IMR-90 (cell line): ENCODE measurements at regions not wholly inside any gene's neighbourhood (a gene's known extent, or its start where the extent isn't known, plus 50 kb on each side); places are given as distances from the start of the nearest gene placed in this dataset.

ENCODE experiments used
- ATAC-seq: fragments of 200-7000 bp; cut with Tn5 transposase; 2 replicates; pipeline ENCODE4 v1.9.1; 2020; ENCODE audit warnings: low read depth, mild to moderate bottlenecking, moderate library complexity
- BruUV-seq: library from RNA; stranded (reverse); fragments of 400-500 nt; replicated peaks from 2 replicates; lab custom pipeline; 2021; lab: Mats Ljungman, UMichigan
- CTCF ChIA-PET: fragments of 300-600 bp; formaldehyde crosslinking; extraction: SDS; loops from one replicate; lab custom pipeline; 2021; ENCODE audit warnings: antibody characterized with exemption; lab: Yijun Ruan, JAX
- POLR2A ChIA-PET: fragments of 300-600 bp; sonication (Branson Sonifier 250); formaldehyde crosslinking; loops from one replicate; lab custom pipeline; 2022; ENCODE audit warnings: antibody characterized with exemption; ENCODE audit not compliant: unreplicated experiment; lab: Charles Lee
- DNase-seq: peaks from one replicate; pipeline ENCODE4 v3.0.0; 2013
- H2AFZ ChIP-seq: replicated peaks from 2 replicates; pipeline ENCODE3; 2013; ENCODE audit warnings: low read length, mild to moderate bottlenecking; ENCODE audit not compliant: poor library complexity
- H2AK5ac ChIP-seq: 2 replicates; pipeline ENCODE4 v1.6.1; 2013; ENCODE audit warnings: low read depth, low read length, inconsistent platforms
- H2AK9ac ChIP-seq: replicated peaks from 2 replicates; pipeline ENCODE3; 2013; ENCODE audit warnings: mild to moderate bottlenecking, low read depth, low read length, moderate library complexity; ENCODE audit not compliant: poor library complexity
- H2BK120ac ChIP-seq: 2 replicates; pipeline ENCODE4 v1.6.1; 2013; ENCODE audit warnings: low read depth, low read length, inconsistent platforms
- H2BK15ac ChIP-seq: 3 replicates; pipeline ENCODE4 v1.6.1; 2013; ENCODE audit warnings: low read depth, low read length, inconsistent platforms
- H2BK20ac ChIP-seq: 2 replicates; pipeline ENCODE4 v1.6.1; 2013; ENCODE audit warnings: low read depth, mild to moderate bottlenecking, inconsistent platforms, low read length, moderate library complexity
- H2BK5ac ChIP-seq: 2 replicates; pipeline ENCODE4 v1.6.1; 2013; ENCODE audit warnings: mild to moderate bottlenecking, low read depth, low read length, inconsistent platforms; ENCODE audit not compliant: poor library complexity, severe bottlenecking
- H3K14ac ChIP-seq: replicated peaks from 2 replicates; pipeline ENCODE4 v1.6.1; 2013; ENCODE audit warnings: low read depth, low read length, inconsistent platforms
- H3K18ac ChIP-seq: 2 replicates; pipeline ENCODE4 v1.6.1; 2013; ENCODE audit warnings: low read depth, low read length, control low read depth
- H3K23ac ChIP-seq: 2 replicates; pipeline ENCODE4 v1.6.1; 2013; ENCODE audit warnings: low read depth, low read length, inconsistent platforms
- H3K27ac ChIP-seq: 2 replicates; pipeline ENCODE4 v1.5.1; 2013; ENCODE audit warnings: mild to moderate bottlenecking, control low read depth, low read length; ENCODE audit not compliant: insufficient read depth
- H3K27me3 ChIP-seq: 2 replicates; pipeline ENCODE4 v1.6.1; 2013; ENCODE audit warnings: low read length; ENCODE audit not compliant: control insufficient read depth, insufficient read depth
- H3K36me3 ChIP-seq: 2 replicates; pipeline ENCODE4 v1.6.1; 2013; ENCODE audit warnings: low read length, mixed read lengths; ENCODE audit not compliant: control insufficient read depth, insufficient read depth
- H3K4ac ChIP-seq: 2 replicates; pipeline ENCODE4 v1.6.1; 2013; ENCODE audit warnings: low read depth, low read length, inconsistent platforms
- H3K4me1 ChIP-seq: 2 replicates; pipeline ENCODE4 v1.6.1; 2013; ENCODE audit warnings: low read length, mixed read lengths; ENCODE audit not compliant: control insufficient read depth, insufficient read depth
- H3K4me2 ChIP-seq: 2 replicates; pipeline ENCODE4 v1.6.1; 2013; ENCODE audit warnings: low read depth, mild to moderate bottlenecking, control low read depth, low read length, moderate library complexity
- H3K4me3 ChIP-seq: 2 replicates; pipeline ENCODE4 v1.5.1; 2013; ENCODE audit warnings: low read depth, mild to moderate bottlenecking, control low read depth, low read length, moderate library complexity; ENCODE audit not compliant: insufficient read depth
- H3K56ac ChIP-seq: 2 replicates; pipeline ENCODE4 v1.6.1; 2013; ENCODE audit warnings: low read length, inconsistent platforms; ENCODE audit not compliant: insufficient read depth; ENCODE audit errors: extremely low read depth
- H3K79me1 ChIP-seq, 2 experiments: 2 replicates each; pipeline ENCODE4 v1.6.1; 2013; ENCODE audit warnings: low read length in 2 of 2, inconsistent platforms in 1 of 2, low read depth in 1 of 2
- H3K9ac ChIP-seq: 2 replicates; pipeline ENCODE4 v1.6.1; 2013; ENCODE audit warnings: low read depth, low read length, control low read depth
- H3K9me1 ChIP-seq: 2 replicates; pipeline ENCODE4 v1.6.1; 2013; ENCODE audit warnings: low read length, inconsistent platforms; ENCODE audit not compliant: insufficient read depth
- H3K9me3 ChIP-seq: 2 replicates; pipeline ENCODE4 v1.6.1; 2013; ENCODE audit warnings: low read length; ENCODE audit not compliant: control insufficient read depth, insufficient read depth
- H4K20me1 ChIP-seq: 2 replicates; pipeline ENCODE4 v1.6.1; 2013; ENCODE audit warnings: low read length, inconsistent platforms; ENCODE audit not compliant: insufficient read depth
- H4K5ac ChIP-seq: 2 replicates; pipeline ENCODE4 v1.6.1; 2013; ENCODE audit warnings: mild to moderate bottlenecking, low read depth, low read length, control low read depth
- H4K8ac ChIP-seq, 2 experiments: 2 replicates each; pipeline ENCODE4 v1.6.1; 2013; ENCODE audit warnings: low read depth in 2 of 2, low read length in 2 of 2, control low read depth in 1 of 2, inconsistent platforms in 1 of 2
- H4K91ac ChIP-seq: 2 replicates; pipeline ENCODE4 v1.6.1; 2013; ENCODE audit warnings: low read depth, low read length, inconsistent platforms; ENCODE audit not compliant: insufficient read depth
- BHLHE40 ChIP-seq: fragments of 150-350 bp; IDR thresholded peaks from 2 replicates; pipeline ENCODE4 v1.6.1; 2016; ENCODE audit warnings: mild to moderate bottlenecking, low read depth, low read length
- CEBPB ChIP-seq: IDR thresholded peaks from 2 replicates; pipeline ENCODE4 v1.6.1; 2012; ENCODE audit warnings: low read depth, low read length, improper control_type of control experiment
- CTCF ChIP-seq: conservative IDR thresholded peaks from 2 replicates; pipeline ENCODE4 v1.5.1; 2012; ENCODE audit warnings: mild to moderate bottlenecking, low read depth, low read length, improper control_type of control experiment
- ELK1 ChIP-seq: fragments of 150-350 bp; IDR thresholded peaks from 2 replicates; pipeline ENCODE4 v1.6.1; 2016; ENCODE audit warnings: low read depth, mild to moderate bottlenecking, low read length, moderate library complexity, borderline replicate concordance
- FOS ChIP-seq: fragments of 150-350 bp; IDR thresholded peaks from 2 replicates; pipeline ENCODE4 v1.6.1; 2016; ENCODE audit warnings: low read depth, low read length
- MAFK ChIP-seq: IDR thresholded peaks from 2 replicates; pipeline ENCODE4 v1.6.1; 2012; ENCODE audit warnings: low read depth, low read length, improper control_type of control experiment
- MAZ ChIP-seq: IDR thresholded peaks from 2 replicates; pipeline ENCODE4 v1.6.1; 2012; ENCODE audit warnings: low read depth, mild to moderate bottlenecking, low read length, improper control_type of control experiment, moderate library complexity, borderline replicate concordance
- MXI1 ChIP-seq: IDR thresholded peaks from 2 replicates; pipeline ENCODE4 v1.6.1; 2012; ENCODE audit warnings: low read depth, mild to moderate bottlenecking, low read length, moderate library complexity, borderline replicate concordance
- NFE2L2 ChIP-seq: fragments of 150-350 bp; IDR thresholded peaks from 2 replicates; pipeline ENCODE4 v1.6.1; 2016; ENCODE audit warnings: low read depth, mild to moderate bottlenecking, low read length
- POLR2A ChIP-seq: IDR thresholded peaks from 2 replicates; pipeline ENCODE4 v1.6.1; 2012; ENCODE audit warnings: mild to moderate bottlenecking, low read depth, low read length
- RAD21 ChIP-seq: IDR thresholded peaks from 2 replicates; pipeline ENCODE4 v1.6.1; 2012; ENCODE audit warnings: low read length, improper control_type of control experiment
- RFX5 ChIP-seq: IDR thresholded peaks from 2 replicates; pipeline ENCODE4 v1.8.0; 2012; ENCODE audit warnings: low read depth, mild to moderate bottlenecking, low read length, moderate library complexity
- SMC3 ChIP-seq: fragments of 150-350 bp; IDR thresholded peaks from 2 replicates; pipeline ENCODE4 v1.6.1; 2016; ENCODE audit warnings: low read depth, mild to moderate bottlenecking, antibody characterized with exemption, low read length, moderate library complexity
- USF2 ChIP-seq: fragments of 150-350 bp; IDR thresholded peaks from 2 replicates; pipeline ENCODE4 v1.6.1; 2017; ENCODE audit warnings: mild to moderate bottlenecking, antibody characterized with exemption, low read length, low read depth
- WGBS, 2 experiments: methylation state at CpG; one replicate each; pipeline versions ENCODE4 v1.1.5 to v1.1.7; 2013; ENCODE audit warnings: missing lambda C conversion rate in 2 of 2; ENCODE audit not compliant: insufficient read length in 1 of 2; ENCODE audit errors: extremely low coverage in 2 of 2; 5-methylcytosine and 5-hydroxymethylcytosine counted together
- dilution Hi-C: fragments of 300-500 bp; cut with HindIII; formaldehyde crosslinking; loops from one replicate; pipeline ENCODE4 v1.14.3; 2018; ENCODE audit warnings: low sequenced_read_pairs; ENCODE audit not compliant: unreplicated experiment
- in situ Hi-C: fragments of 300-500 bp; cut with MboI; formaldehyde crosslinking; loops from 3 replicates; pipeline ENCODE4 v1.14.3; 2019; ENCODE audit warnings: low sequenced_read_pairs, inconsistent platforms, mixed read lengths
- intact Hi-C: fragments of 100-400 bp; cut with micrococcal nuclease; formaldehyde crosslinking; loops from 2 replicates; pipeline ENCODE4 v1.10.0; 2022

- no peak overlapping the region for H3K4me3 ChIP-seq
- H3K9ac ChIP-seq: no peak overlapping the region
- no peak overlapping the region for H3K4ac ChIP-seq
- ATAC-seq: no peak
- H4K20me1 ChIP-seq: no peaks in the 10 kb centered on the region
- POLR2A ChIA-PET: no interaction called here
- H3K4me1 ChIP-seq: no peaks in the 10 kb centered on the region
- H2AK5ac ChIP-seq: no peak overlapping the region
- H4K8ac ChIP-seq: no peak overlapping the region
- intact Hi-C loops: no loop called here
- H2BK15ac ChIP-seq: no peak overlapping the region
- no peak overlapping the region for H2BK120ac ChIP-seq
- H3K14ac ChIP-seq: no peak overlapping the region
- no peak for TF ChIP-seq NFE2L2
- no peak for TF ChIP-seq CEBPB
- no peak for TF ChIP-seq USF2
- no peak for TF ChIP-seq MAFK
- no peak for TF ChIP-seq CTCF
- no peak for TF ChIP-seq RFX5
- TF ChIP-seq FOS: no peak
- TF ChIP-seq SMC3: no peak
- TF ChIP-seq RAD21: no peak
- no peak for TF ChIP-seq BHLHE40
- TF ChIP-seq ELK1: no peak
- TF ChIP-seq MAZ: no peak
- no peak for TF ChIP-seq POLR2A
- no peak for TF ChIP-seq MXI1
- no peak overlapping the region for H2AK9ac ChIP-seq
- no peak overlapping the region for H4K5ac ChIP-seq
- H3K9me3 ChIP-seq: no peaks in the 10 kb centered on the region
- BruUV-seq: no TSS peak
- no peak overlapping the region for H3K56ac ChIP-seq
- H2BK5ac ChIP-seq: no peak overlapping the region
- H3K27ac ChIP-seq: no peak overlapping the region
- 33% methylated on average over 2 of the region's 7 CpGs; no CpG with 5 or more reads in 1 of the 2 experiments for WGBS, 2 experiments
- H2AFZ ChIP-seq: no peak overlapping the region
- dilution Hi-C loops: no loop called here
- no peak overlapping the region for H3K4me2 ChIP-seq
- DNase-seq: no peak
- no peak overlapping the region for H3K23ac ChIP-seq
- no peak overlapping the region for H3K18ac ChIP-seq
- H3K79me1 ChIP-seq: no peaks in the 10 kb centered on the region
- H2BK20ac ChIP-seq: no peak overlapping the region
- no peak overlapping the region for H4K91ac ChIP-seq
- CTCF ChIA-PET: no interaction called here
- H3K27me3 ChIP-seq: no peaks in the 10 kb centered on the region
- no peaks in the 10 kb centered on the region for H3K9me1 ChIP-seq
- in situ Hi-C loops: no loop called here
- H3K36me3 ChIP-seq: no peaks in the 10 kb centered on the region
Measured at GRCh38 chr9:90446200-90446948, 196.2 kb downstream of the DIRAS2 start.
